ENCODE measurements at regions not wholly inside any gene's neighbourhood (a gene's known extent, or its start where the extent isn't known, plus 50 kb on each side); places are given as distances from the start of the nearest gene placed in this dataset.
"Not testable (repeated sequence)": the region's sequence is repeated elsewhere in the genome, so short reads cannot be mapped to it uniquely, and the experiment has no call there.

DNA sequence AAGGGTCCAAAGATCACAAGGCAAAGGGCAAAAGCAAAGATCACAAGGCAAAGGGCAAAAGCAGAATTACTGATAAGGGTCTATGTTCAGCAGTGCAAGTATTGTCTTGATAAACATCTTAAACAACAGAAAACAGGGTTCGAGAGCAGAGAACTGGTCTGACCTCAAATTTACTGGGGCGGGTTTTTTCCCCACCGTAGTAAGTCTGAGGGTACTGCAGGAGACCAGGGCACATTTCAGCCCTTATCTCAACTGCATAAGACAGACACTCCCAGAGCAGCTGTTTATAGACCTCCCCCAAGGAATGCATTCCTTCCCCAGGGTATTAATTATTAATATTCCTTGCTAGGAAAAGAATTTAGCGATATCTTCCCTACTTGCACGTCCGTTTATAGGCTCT lies 61.3 kb downstream of the ZNF860 start:
- not testable (repeated sequence) for DNase-seq

DNA sequence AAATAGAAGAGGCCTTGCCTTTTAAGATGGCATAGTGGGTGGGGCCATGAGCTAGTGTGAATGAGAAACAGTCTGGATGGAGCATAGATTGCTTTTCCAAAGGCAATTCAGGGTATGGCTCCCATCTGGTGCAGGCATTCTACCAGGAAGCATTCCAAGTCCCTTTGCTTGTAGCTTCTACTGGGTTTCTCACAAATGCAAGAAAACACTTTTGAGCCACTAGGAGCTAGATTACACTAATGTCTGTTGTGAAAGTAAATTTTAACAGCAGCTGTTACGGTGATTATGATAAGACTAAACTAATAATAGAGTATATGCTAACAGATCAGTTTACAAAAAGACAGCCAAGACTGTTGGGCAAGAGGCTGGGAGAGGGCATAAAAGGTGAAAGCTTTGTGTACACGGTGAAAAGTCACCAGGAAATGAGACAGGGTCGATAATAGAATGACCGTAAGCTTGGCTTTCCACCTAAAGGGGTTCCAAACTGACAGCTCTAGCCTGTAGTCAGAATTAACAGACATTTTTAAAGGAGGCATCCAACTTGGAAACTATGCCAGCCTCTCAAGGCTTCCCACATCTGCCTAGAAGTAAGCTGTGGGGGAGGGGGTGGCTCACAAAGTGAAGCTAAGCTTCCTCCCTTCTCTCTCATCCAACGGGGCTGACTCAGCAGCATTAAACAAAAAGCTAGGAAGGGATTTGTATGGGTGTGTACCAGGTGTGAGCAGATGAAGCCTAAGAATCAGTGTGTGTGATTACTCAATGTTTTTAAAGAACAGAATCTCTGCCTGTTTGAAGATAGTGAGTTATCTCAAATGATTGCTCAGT lies 61.1 kb upstream of the GPD1L start:
- peak; percentile 84 for DNase-seq

- no peak for DNase-seq
Measured at GRCh38 chr3:32046102-32046501, 60.3 kb upstream of the GPD1L start.

- DNase-seq, result no peak
Measured at GRCh38 chr3:32048487-32049182, 57.8 kb upstream of the GPD1L start.

DNA sequence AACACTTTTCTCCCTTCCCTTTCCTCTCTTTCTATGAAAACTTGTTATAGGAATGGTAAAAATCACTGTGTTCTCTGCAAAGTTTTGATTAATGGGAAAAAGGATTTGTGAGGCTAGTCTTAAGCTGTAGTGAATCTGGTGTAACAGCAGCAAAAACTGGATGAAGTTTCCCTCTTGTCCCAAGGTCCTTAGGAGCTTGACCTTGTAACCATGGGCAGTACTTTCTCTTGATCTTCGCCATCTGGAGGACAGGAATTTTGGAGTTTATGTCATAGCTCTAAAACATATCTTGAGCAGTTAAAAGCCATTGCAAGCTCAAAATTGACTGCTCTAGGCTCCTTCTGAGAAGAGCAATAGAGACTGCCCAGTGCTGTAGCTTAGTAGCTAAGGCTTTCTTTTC lies 56.5 kb upstream of the GPD1L start:
- no peak for DNase-seq

- DNase-seq, result not testable (repeated sequence)
Measured at GRCh38 chr3:32052230-32052629, 54.2 kb upstream of the GPD1L start.

GRCh38 chr3:32052851-32053250 lies 53.6 kb upstream of the GPD1L start:
- not testable (repeated sequence) for DNase-seq

- no peak for DNase-seq
Measured at GRCh38 chr3:32056559-32057290, 49.7 kb upstream of the GPD1L start.
